ENCODE measurements at regions not wholly inside any gene's neighbourhood (a gene's known extent, or its start where the extent isn't known, plus 50 kb on each side); places are given as distances from the start of the nearest gene placed in this dataset.

DNA sequence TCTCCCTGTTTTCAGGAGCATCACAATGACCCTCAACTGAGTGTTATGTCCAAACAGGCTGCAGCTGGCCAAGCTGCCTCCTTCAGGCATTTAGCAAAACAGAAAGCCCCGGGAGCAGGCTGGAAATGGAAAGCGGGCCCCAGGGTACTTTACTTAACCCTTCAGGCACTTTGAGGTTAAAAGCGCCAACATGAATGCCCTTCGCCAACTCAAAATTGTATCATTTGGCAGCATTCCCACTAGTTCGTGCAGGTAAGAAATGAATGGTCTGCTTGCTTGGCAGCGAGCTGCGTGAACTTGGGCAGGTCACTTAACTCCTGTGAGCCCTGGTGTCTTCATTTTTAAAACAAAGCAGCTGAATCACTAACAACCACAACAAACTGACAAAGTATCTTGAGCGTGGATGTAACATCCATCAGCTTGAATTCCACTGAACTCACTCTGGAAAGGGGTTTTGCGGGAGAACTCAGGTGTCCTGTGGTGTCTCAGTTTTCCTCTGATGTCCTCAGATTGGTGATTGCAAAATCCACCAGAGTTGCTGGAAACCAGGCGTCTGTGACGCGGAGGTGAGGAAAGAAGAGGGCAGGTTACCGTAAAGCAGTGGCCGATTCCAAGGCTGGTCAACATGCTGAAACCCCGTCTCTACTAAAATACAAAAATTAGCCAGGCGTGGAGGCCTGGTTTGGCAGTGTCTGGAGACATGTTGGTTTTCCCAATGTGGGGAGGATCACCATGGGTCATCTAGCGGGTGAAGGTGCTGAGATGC, 118.8 kb upstream of the ZNF217 start:
- no peaks in the 10 kb centered on the region for H3K36me3 ChIP-seq (replicated peaks in 1 of 2; ENCODE audit: insufficient read depth in 1 of 2, low read depth in 2 of 2)
- H3K27me3 ChIP-seq, result no peaks in the 10 kb centered on the region
- ATAC-seq, result no peak
- TF ChIP-seq POLR2A (IDR thresholded peaks at IDR 0.05) (no peak), CTCF (IDR thresholded peaks at IDR 0.05) (no peak)
- no peak for DNase-seq
- no peaks in the 10 kb centered on the region for H3K9me3 ChIP-seq
- intact Hi-C loops (cut with DNase I), result no loop called here
- peaks cover 4% of the 10 kb centered on the region for H3K4me1 ChIP-seq
- H3K4me3 ChIP-seq, result no peak overlapping the region
- WGBS, 2 donors, result 67 to 68% methylated on average over 16 to 17 of the region's 17 CpGs
- no peak overlapping the region for H3K27ac ChIP-seq

- 71 to 79% methylated on average over 9 to 11 of the region's 11 CpGs for WGBS, 2 donors
- ATAC-seq, result peak; percentile 64
- no peak overlapping the region for H3K27ac ChIP-seq
- DNase-seq, result no peak
- TF ChIP-seq CTCF (IDR thresholded peaks at IDR 0.05) (no peak), POLR2A (IDR thresholded peaks at IDR 0.05) (no peak)
- peaks cover 9% of the 10 kb centered on the region for H3K4me1 ChIP-seq
- intact Hi-C loops (cut with DNase I), result no loop called here
- H3K36me3 ChIP-seq (replicated peaks in 1 of 2; ENCODE audit: insufficient read depth in 1 of 2, low read depth in 2 of 2), result no peaks in the 10 kb centered on the region
- H3K9me3 ChIP-seq, result no peaks in the 10 kb centered on the region
- no peak overlapping the region for H3K4me3 ChIP-seq
- no peaks in the 10 kb centered on the region for H3K27me3 ChIP-seq
These were observed 117.9 kb upstream of the ZNF217 start for GRCh38 chr20:53711333-53712211.

DNA sequence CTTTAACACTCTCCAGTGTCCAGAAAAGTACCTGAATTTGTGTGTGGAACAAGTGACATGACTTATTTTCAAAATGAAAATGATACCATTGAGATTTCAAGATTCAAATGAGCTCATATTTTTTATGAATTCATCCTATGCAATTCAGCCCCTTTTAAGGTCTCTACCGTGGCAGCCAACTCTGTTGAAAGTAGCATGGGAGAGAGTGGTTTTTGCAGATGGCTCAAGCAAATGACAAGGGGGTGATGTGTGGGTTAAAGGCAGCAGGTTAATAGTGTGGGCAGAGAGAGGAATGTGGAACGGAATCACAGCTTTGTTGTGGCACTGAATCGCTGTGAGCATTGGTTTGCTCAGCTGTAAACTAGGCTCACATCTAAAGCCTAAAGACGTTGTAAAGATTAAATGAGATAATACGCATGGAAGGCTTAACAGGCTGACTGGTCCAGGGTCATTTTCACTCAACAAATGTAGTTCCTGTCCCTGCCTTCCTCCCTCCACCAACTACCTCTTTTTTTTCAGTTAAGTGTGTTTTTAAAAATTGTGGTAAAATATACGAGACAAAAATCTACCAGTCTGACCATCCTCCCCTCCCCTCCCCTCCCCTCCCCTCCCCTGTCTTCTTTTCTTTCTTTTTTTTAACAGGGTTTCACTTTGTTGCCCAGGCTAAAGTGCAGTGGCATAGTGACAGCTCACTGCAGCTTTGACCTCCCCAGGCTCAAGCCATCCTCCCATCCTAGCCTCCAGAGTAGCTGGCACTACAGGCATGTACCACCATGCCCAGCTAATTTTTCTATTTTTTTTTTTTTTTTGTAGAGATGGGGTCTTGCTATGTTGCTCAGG, 114.7 kb upstream of the ZNF217 start:
- peaks cover 9% of the 10 kb centered on the region for H3K4me1 ChIP-seq
- intact Hi-C loops (cut with DNase I), result no loop called here
- 44 to 52% methylated on average over 6 of the region's 6 CpGs for WGBS, 2 donors
- no peak overlapping the region for H3K4me3 ChIP-seq
- H3K27ac ChIP-seq, result peak overlapping the region in 1 of 4 donors; percentile 48
- no peaks in the 10 kb centered on the region for H3K27me3 ChIP-seq
- TF ChIP-seq CTCF (IDR thresholded peaks at IDR 0.05) (no peak), POLR2A (IDR thresholded peaks at IDR 0.05) (no peak)
- no peaks in the 10 kb centered on the region for H3K36me3 ChIP-seq (replicated peaks in 1 of 2; ENCODE audit: insufficient read depth in 1 of 2, low read depth in 2 of 2)
- no peaks in the 10 kb centered on the region for H3K9me3 ChIP-seq
- ATAC-seq, result no peak
- no peak for DNase-seq

DNA sequence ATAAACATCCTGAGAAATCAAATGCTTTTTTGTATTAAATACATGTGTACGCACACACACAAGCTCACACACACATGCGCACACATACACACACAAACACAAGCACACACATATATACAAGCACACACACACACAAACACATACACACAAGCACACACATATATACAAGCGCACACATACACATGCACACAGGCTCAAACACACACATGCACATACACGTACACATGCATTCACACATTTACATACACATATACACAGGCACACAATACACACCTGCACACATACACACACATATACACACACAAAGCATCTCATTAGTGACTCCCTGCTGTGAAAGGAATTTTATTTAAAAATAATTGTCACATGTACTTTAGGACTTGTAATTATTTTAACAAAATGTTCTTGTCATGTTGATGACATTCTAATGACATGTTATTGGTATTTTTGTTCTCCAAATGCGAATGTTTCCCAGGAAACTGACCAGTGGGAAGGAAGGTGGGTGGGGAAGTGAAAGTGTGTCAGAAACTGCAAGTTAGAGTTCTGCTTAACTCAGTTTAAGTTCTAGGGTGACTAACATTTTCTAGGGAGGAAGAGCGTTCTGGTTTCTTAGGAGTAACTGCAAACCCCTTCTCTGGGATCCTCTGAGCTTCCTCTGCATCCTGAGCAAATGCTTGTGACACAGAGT, 113.9 kb upstream of the ZNF217 start:
- ATAC-seq (no peak), DNase-seq (peak in 1 of 4 donors; percentile 21)
- Histone ChIP-seq H3K27ac (peak overlapping the region in 1 of 4 donors; percentile 48), H3K9me3 (no peaks in the 10 kb centered on the region), H3K27me3 (no peaks in the 10 kb centered on the region), H3K4me1 (peaks cover 9% of the 10 kb centered on the region), H3K36me3 (replicated peaks in 1 of 2; ENCODE audit: insufficient read depth in 1 of 2, low read depth in 2 of 2) (no peaks in the 10 kb centered on the region), H3K4me3 (no peak overlapping the region)
- intact Hi-C loops (cut with DNase I), result no loop called here
- TF ChIP-seq CTCF (IDR thresholded peaks at IDR 0.05), result no peak
- TF ChIP-seq POLR2A (IDR thresholded peaks at IDR 0.05), result no peak
- WGBS, 2 donors, result 67% methylated on average over 6 of the region's 6 CpGs

All from body of pancreas (tissue), 4 donors.